Sigmoid colon (tissue), 4 donors: ENCODE measurements at regions not wholly inside any gene's neighbourhood (a gene's known extent, or its start where the extent isn't known, plus 50 kb on each side); places are given as distances from the start of the nearest gene placed in this dataset.

ENCODE experiments used
- POLR2A ChIP-seq, 2 donors: fragments of 450-650 bp; IDR thresholded peaks; one replicate each; pipeline ENCODE4 v1.6.1; 2016; ENCODE audit warnings: antibody characterized with exemption in 2 of 2, mild to moderate bottlenecking in 2 of 2, moderate library complexity in 2 of 2
- POLR2AphosphoS5 ChIP-seq, 4 donors: sonication (generic); formaldehyde crosslinking; IDR thresholded peaks; one replicate each; pipeline ENCODE4 v1.6.1; 2017; ENCODE audit warnings: antibody characterized with exemption in 4 of 4
- TF ChIP-seq, protein P1 (sequence below), 4 experiments: fragments of 450-650 bp in 3 of 4; fragments of 200-600 bp in 1 of 4; IDR thresholded peaks; one replicate each; pipeline ENCODE4 v1.5.1; 2016 to 2019; ENCODE audit warnings: antibody characterized with exemption in 4 of 4, mild to moderate bottlenecking in 3 of 4, moderate library complexity in 2 of 4

DNA sequence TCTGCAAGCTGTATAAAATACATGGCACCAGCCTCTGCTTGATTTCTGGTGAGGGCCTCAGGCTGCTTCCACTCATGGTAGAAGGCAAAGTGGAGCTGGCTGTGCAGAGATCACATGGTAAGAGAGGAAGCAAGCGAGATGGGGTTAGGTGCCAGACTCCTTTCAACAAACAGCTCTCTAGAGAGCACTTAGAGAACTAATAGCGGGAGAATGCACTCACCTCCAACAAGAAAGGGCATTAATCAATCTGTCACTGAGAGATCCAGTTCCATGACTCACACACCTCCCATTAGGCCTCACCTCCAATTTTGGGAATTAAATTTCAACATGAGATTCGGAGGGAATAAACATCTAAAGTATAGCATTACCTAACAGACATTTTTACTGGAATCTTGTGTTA lies 644.1 kb upstream of the ARRDC4 start:
- TF ChIP-seq POLR2A (IDR thresholded peaks at IDR 0.05) (no peak), POLR2AphosphoS5 (IDR thresholded peaks at IDR 0.05) (no peak)
- TF ChIP-seq, protein P1, sequence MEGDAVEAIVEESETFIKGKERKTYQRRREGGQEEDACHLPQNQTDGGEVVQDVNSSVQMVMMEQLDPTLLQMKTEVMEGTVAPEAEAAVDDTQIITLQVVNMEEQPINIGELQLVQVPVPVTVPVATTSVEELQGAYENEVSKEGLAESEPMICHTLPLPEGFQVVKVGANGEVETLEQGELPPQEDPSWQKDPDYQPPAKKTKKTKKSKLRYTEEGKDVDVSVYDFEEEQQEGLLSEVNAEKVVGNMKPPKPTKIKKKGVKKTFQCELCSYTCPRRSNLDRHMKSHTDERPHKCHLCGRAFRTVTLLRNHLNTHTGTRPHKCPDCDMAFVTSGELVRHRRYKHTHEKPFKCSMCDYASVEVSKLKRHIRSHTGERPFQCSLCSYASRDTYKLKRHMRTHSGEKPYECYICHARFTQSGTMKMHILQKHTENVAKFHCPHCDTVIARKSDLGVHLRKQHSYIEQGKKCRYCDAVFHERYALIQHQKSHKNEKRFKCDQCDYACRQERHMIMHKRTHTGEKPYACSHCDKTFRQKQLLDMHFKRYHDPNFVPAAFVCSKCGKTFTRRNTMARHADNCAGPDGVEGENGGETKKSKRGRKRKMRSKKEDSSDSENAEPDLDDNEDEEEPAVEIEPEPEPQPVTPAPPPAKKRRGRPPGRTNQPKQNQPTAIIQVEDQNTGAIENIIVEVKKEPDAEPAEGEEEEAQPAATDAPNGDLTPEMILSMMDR (IDR thresholded peaks at IDR 0.05), result no peak
